Neural progenitor cell (in vitro differentiated cells): ENCODE measurements at regions not wholly inside any gene's neighbourhood (a gene's known extent, or its start where the extent isn't known, plus 50 kb on each side); places are given as distances from the start of the nearest gene placed in this dataset.

Source experiments
- DNase-seq: peaks from one replicate; pipeline ENCODE4 v3.0.0-alpha.2; 2016; ENCODE audit warnings: low spot score
- H2AFZ ChIP-seq: fragments of 200-600 bp; sonication (generic); replicated peaks from 2 replicates; pipeline ENCODE4 v1.6.1; 2016; ENCODE audit warnings: antibody characterized with exemption
- H3F3A ChIP-seq: fragments of 200-600 bp; sonication (generic); 2 replicates; pipeline ENCODE4 v1.6.1; 2016; ENCODE audit warnings: antibody characterized with exemption, low read depth
- H3K27ac ChIP-seq: fragments of 200-600 bp; sonication (generic); 2 replicates; pipeline ENCODE4 v1.5.1; 2016; ENCODE audit warnings: mild to moderate bottlenecking
- H3K27me3 ChIP-seq: fragments of 200-600 bp; sonication (generic); 2 replicates; pipeline ENCODE4 v1.6.1; 2016; ENCODE audit warnings: mild to moderate bottlenecking, moderate library complexity
- H3K36me3 ChIP-seq: fragments of 200-600 bp; sonication (generic); 2 replicates; pipeline ENCODE4 v1.5.1; 2016
- H3K4me1 ChIP-seq: fragments of 200-600 bp; sonication (generic); 2 replicates; pipeline ENCODE4 v1.6.1; 2016; ENCODE audit warnings: mixed run types
- H3K4me2 ChIP-seq: fragments of 200-600 bp; sonication (generic); 2 replicates; pipeline ENCODE4 v1.6.1; 2016
- H3K4me3 ChIP-seq: fragments of 200-600 bp; sonication (generic); 2 replicates; pipeline ENCODE4 v1.5.1; 2016
- H3K79me2 ChIP-seq: fragments of 200-600 bp; sonication (generic); 2 replicates; pipeline ENCODE4 v1.6.1; 2016; ENCODE audit warnings: low read depth
- H3K9ac ChIP-seq: fragments of 200-600 bp; sonication (generic); 2 replicates; pipeline ENCODE4 v1.6.1; 2016
- H3K9me3 ChIP-seq: fragments of 200-600 bp; sonication (generic); 2 replicates; pipeline ENCODE4 v1.5.1; 2016; ENCODE audit warnings: low read depth
- H4K20me1 ChIP-seq: fragments of 200-600 bp; sonication (generic); 2 replicates; pipeline ENCODE4 v1.6.1; 2016; ENCODE audit warnings: low read depth
- H3K27ac Mint-ChIP-seq: 3 replicates; pipeline ENCODE4 v1.8.0; 2021; ENCODE audit warnings: mixed read lengths
- H3K27me3 Mint-ChIP-seq: 2 replicates; pipeline ENCODE4 v1.8.0; 2022; ENCODE audit warnings: low read depth, mild to moderate bottlenecking, inconsistent platforms, moderate library complexity, mixed read lengths; ENCODE audit not compliant: insufficient read depth
- H3K36me3 Mint-ChIP-seq: 3 replicates; pipeline ENCODE4 v1.8.0; 2021; ENCODE audit warnings: mixed read lengths
- H3K4me1 Mint-ChIP-seq: 3 replicates; pipeline ENCODE4 v1.8.0; 2021; ENCODE audit warnings: mixed read lengths
- H3K4me3 Mint-ChIP-seq: 3 replicates; pipeline ENCODE4 v1.8.0; 2021; ENCODE audit warnings: mild to moderate bottlenecking, moderate library complexity, mixed read lengths
- H3K9me3 Mint-ChIP-seq: 3 replicates; pipeline ENCODE4 v1.8.0; 2020; ENCODE audit warnings: mixed read lengths
- CTCF ChIP-seq: fragments of 200-600 bp; sonication (generic); IDR thresholded peaks from 2 replicates; pipeline ENCODE4 v1.5.1; 2017; ENCODE audit warnings: antibody characterized with exemption, mild to moderate bottlenecking
- EZH2 ChIP-seq: fragments of 200-600 bp; sonication (generic); IDR thresholded peaks from 2 replicates; pipeline ENCODE4 v1.6.1; 2017; ENCODE audit warnings: antibody characterized with exemption, mild to moderate bottlenecking, moderate library complexity
- EZH2phosphoT487 ChIP-seq: fragments of 200-600 bp; sonication (generic); IDR thresholded peaks from 2 replicates; pipeline ENCODE4 v1.6.1; 2017; ENCODE audit warnings: antibody characterized with exemption

DNA sequence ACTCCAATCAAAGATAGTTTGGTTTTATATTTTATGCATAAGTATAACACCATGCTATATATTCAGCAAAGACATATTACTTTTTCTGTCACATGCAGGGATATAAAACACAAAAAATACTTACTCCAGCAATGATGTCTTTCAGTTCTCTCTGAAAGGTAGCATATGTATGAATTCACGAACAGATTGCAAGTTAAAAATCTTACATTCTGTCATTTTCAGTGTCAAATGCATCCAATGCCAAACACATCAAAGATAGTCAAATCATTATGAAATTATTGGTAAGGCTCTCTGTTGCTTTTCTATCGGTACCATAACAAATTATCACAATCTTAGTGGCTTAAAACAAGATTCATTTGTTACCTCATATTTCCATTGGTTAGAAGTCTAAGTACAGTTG lies 492.0 kb upstream of the KIF2B start:
- Mint-ChIP-seq H3K9me3 (no peaks in the 10 kb centered on the region), H3K4me1 (no peaks in the 10 kb centered on the region)

GRCh38 chr17:53321651-53322050 lies 501.1 kb upstream of the KIF2B start:
- DNase-seq = no peak
- no peaks in the 10 kb centered on the region for H3K27me3 ChIP-seq
- no peak overlapping the region for H3K27ac Mint-ChIP-seq
- no peak overlapping the region for H3K4me3 ChIP-seq
- H3K79me2 ChIP-seq = no peaks in the 10 kb centered on the region
- H3K4me2 ChIP-seq = no peak overlapping the region
- H3K27me3 Mint-ChIP-seq = no peaks in the 10 kb centered on the region
- no peak overlapping the region for H3K9ac ChIP-seq
- no peak for TF ChIP-seq CTCF
- TF ChIP-seq EZH2 = no peak
- no peak for TF ChIP-seq EZH2phosphoT487
- H3K9me3 ChIP-seq = peaks cover 9% of the 10 kb centered on the region
- no peak overlapping the region for H3K4me3 Mint-ChIP-seq
- no peaks in the 10 kb centered on the region for H3K4me1 Mint-ChIP-seq
- H2AFZ ChIP-seq = no peak overlapping the region
- H3K9me3 Mint-ChIP-seq = peaks cover 5% of the 10 kb centered on the region
- H4K20me1 ChIP-seq = no peaks in the 10 kb centered on the region
- H3K27ac ChIP-seq = no peak overlapping the region
- no peaks in the 10 kb centered on the region for H3K4me1 ChIP-seq
- H3K36me3 Mint-ChIP-seq = no peaks in the 10 kb centered on the region
- peaks cover 5% of the 10 kb centered on the region for H3K36me3 ChIP-seq
- no peaks in the 10 kb centered on the region for H3F3A ChIP-seq

More for the DNA sequence above, 492.0 kb upstream of the KIF2B start:
- H3F3A ChIP-seq = no peaks in the 10 kb centered on the region
- no peak overlapping the region for H3K4me3 ChIP-seq
- TF ChIP-seq CTCF (no peak), EZH2 (no peak), EZH2phosphoT487 (no peak)
- Mint-ChIP-seq H3K36me3 (no peaks in the 10 kb centered on the region), H3K4me3 (no peak overlapping the region), H3K27ac (no peak overlapping the region), H3K27me3 (no peaks in the 10 kb centered on the region)
- no peaks in the 10 kb centered on the region for H3K79me2 ChIP-seq
- no peak overlapping the region for H3K4me2 ChIP-seq
- no peaks in the 10 kb centered on the region for H3K36me3 ChIP-seq
- DNase-seq = no peak
- H3K4me1 ChIP-seq = no peaks in the 10 kb centered on the region
- no peaks in the 10 kb centered on the region for H3K9me3 ChIP-seq
- no peak overlapping the region for H3K27ac ChIP-seq
- H3K27me3 ChIP-seq = no peaks in the 10 kb centered on the region
- no peak overlapping the region for H2AFZ ChIP-seq
- no peaks in the 10 kb centered on the region for H4K20me1 ChIP-seq
- H3K9ac ChIP-seq = no peak overlapping the region

DNA sequence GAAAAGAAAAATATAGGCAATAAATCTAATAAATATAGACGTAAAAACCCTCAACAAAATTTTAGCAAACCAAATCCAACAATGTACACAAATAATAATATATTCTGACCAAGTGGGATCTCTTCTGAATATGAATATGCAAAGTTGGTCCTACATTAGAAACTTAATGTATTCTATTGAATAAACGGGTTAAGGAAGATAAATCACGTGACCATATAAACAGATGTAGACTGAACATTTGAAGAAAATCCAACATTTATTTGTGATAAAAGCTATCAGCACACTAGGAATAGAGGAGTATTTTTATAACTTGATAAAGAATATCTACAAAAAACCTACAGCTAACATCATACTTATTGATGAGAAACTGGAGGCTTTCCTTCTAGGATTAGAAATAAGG lies 502.8 kb upstream of the KIF2B start:
- H3K27me3 Mint-ChIP-seq = no peaks in the 10 kb centered on the region
- no peaks in the 10 kb centered on the region for H3K36me3 Mint-ChIP-seq
- H3K4me3 Mint-ChIP-seq = no peak overlapping the region
- Histone ChIP-seq H3K4me3 (no peak overlapping the region), H3K4me1 (no peaks in the 10 kb centered on the region), H3K36me3 (peaks cover 5% of the 10 kb centered on the region), H3K4me2 (no peak overlapping the region), H3K27me3 (no peaks in the 10 kb centered on the region), H4K20me1 (no peaks in the 10 kb centered on the region), H3K79me2 (no peaks in the 10 kb centered on the region), H3K27ac (no peak overlapping the region), H3K9me3 (peaks cover 10% of the 10 kb centered on the region), H3K9ac (no peak overlapping the region), H2AFZ (no peak overlapping the region), H3F3A (no peaks in the 10 kb centered on the region)
- no peaks in the 10 kb centered on the region for H3K4me1 Mint-ChIP-seq
- H3K9me3 Mint-ChIP-seq = peaks cover 5% of the 10 kb centered on the region
- TF ChIP-seq CTCF (no peak), EZH2 (no peak), EZH2phosphoT487 (no peak)
- H3K27ac Mint-ChIP-seq = no peak overlapping the region
- no peak for DNase-seq

GRCh38 chr17:53316988-53317387 lies 505.7 kb upstream of the KIF2B start:
- Histone ChIP-seq H3K4me2 (no peak overlapping the region), H3K27ac (no peak overlapping the region), H3K9me3 (peaks cover 10% of the 10 kb centered on the region), H3F3A (no peaks in the 10 kb centered on the region), H3K4me1 (no peaks in the 10 kb centered on the region), H2AFZ (no peak overlapping the region), H3K36me3 (peaks cover 5% of the 10 kb centered on the region), H3K27me3 (no peaks in the 10 kb centered on the region), H3K79me2 (no peaks in the 10 kb centered on the region), H3K4me3 (no peak overlapping the region), H3K9ac (no peak overlapping the region), H4K20me1 (no peaks in the 10 kb centered on the region)
- H3K4me3 Mint-ChIP-seq = no peak overlapping the region
- no peak for TF ChIP-seq EZH2
- no peak for TF ChIP-seq CTCF
- no peak for TF ChIP-seq EZH2phosphoT487
- no peak for DNase-seq
- H3K4me1 Mint-ChIP-seq = no peaks in the 10 kb centered on the region
- no peak overlapping the region for H3K27ac Mint-ChIP-seq
- no peaks in the 10 kb centered on the region for H3K36me3 Mint-ChIP-seq
- H3K9me3 Mint-ChIP-seq = peaks cover 5% of the 10 kb centered on the region
- no peaks in the 10 kb centered on the region for H3K27me3 Mint-ChIP-seq
